DMS53 treated with DMSO at 0.1 percent for 48 hours (cell line): ENCODE measurements at regions not wholly inside any gene's neighbourhood (a gene's known extent, or its start where the extent isn't known, plus 50 kb on each side); places are given as distances from the start of the nearest gene placed in this dataset.

Source experiments
- DNase-seq: peaks from one replicate; lab custom pipeline; 2025; ENCODE audit not compliant: unreplicated experiment; lab: John Stamatoyannopoulos, UW

DNA sequence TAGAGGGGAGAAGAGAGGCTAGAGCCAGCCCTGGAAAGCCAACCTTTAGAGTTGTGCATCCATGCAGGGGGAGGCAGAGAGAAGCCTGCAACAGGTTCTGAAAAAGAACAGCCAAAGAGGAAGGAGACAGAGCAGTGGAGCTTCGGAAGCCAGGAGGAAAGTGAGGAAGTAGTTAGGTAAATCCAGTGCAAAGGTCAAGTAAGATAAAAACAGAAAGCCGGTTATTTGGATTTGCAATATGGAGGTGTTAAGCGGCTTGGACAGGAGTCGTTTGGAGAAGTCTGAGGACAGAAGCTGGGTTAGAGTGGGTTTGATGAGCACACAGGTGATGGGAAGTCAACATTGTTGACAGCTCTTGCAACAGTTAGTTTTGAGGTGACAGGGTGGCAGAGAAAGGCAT is 53.5 kb upstream of the FLT1 start:
- DNase-seq, result peak; percentile 31

DNA sequence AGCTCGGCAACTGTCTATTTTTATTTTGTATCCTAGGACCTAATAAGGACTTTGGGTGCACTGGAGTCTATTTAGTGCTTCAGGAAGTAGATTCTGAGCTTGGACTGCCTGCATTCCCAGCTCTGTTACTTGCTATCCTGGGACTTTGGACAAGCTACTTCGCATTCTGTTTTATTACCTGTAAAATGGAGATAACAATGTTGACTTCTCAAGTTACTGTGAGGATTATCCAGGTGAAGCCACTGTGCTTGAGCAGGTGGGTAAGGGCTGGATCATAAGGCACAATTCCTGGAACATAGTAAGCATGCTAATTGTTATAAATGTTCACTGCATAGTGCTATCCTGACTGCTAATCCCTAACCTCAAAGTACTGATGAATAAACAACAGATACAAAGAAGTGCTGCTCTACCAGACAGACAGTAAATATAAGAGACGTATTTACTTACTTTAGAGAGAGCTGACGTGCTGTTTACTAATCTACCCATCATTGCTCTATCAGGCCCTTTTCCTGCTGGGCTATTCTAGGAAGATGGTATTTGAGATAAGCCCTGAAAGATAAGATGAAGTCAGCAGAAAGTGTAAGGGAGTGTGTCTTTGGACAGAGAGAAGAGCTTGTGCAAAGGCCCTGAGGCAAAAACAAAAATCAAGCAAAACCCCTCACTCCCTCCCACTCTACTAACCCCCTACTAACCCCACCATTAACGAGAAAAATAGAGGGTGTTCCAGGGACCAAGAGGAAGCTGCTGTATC is 50.8 kb upstream of the FLT1 start:
- peak; percentile 99 for DNase-seq
